OCI-LY1 (cell line): ENCODE measurements at regions not wholly inside any gene's neighbourhood (a gene's known extent, or its start where the extent isn't known, plus 50 kb on each side); places are given as distances from the start of the nearest gene placed in this dataset.

Source experiments
- H2AFZ ChIP-seq: fragments of 200-600 bp; sonication (generic), shearing (Covaris generic); 2 replicates; pipeline ENCODE4 v1.6.0; 2014; ENCODE audit warnings: antibody characterized with exemption, mild to moderate bottlenecking, low read length
- H3F3A ChIP-seq: fragments of 200-600 bp; sonication (generic), shearing (Covaris generic); 2 replicates; pipeline ENCODE4 v1.6.0; 2014; ENCODE audit warnings: mild to moderate bottlenecking, antibody characterized with exemption, low read length, moderate library complexity; ENCODE audit not compliant: insufficient read depth
- H3K27ac ChIP-seq: fragments of 200-600 bp; sonication (generic); 2 replicates; pipeline ENCODE4 v1.5.1; 2014; ENCODE audit warnings: low read length, mixed run types, mild to moderate bottlenecking, low read depth; ENCODE audit not compliant: poor library complexity, severe bottlenecking
- H3K27me3 ChIP-seq: fragments of 200-600 bp; sonication (generic); 2 replicates; pipeline ENCODE4 v1.6.0; 2014; ENCODE audit warnings: antibody characterized with exemption, mild to moderate bottlenecking, low read length, moderate library complexity; ENCODE audit not compliant: insufficient read depth
- H3K36me3 ChIP-seq: fragments of 200-600 bp; sonication (generic); 2 replicates; pipeline ENCODE4 v1.6.1; 2014; ENCODE audit warnings: mild to moderate bottlenecking, antibody characterized with exemption, low read length, moderate library complexity, mixed read lengths; ENCODE audit not compliant: insufficient read depth
- H3K4me1 ChIP-seq: fragments of 200-600 bp; sonication (generic); 2 replicates; pipeline ENCODE4 v1.5.1; 2014; ENCODE audit warnings: mild to moderate bottlenecking, low read length, moderate library complexity; ENCODE audit not compliant: insufficient read depth, severe bottlenecking
- H3K4me2 ChIP-seq: fragments of 200-600 bp; sonication (generic), shearing (Covaris generic); 2 replicates; pipeline ENCODE4 v1.6.1; 2014; ENCODE audit warnings: low read length
- H3K4me3 ChIP-seq: fragments of 200-600 bp; sonication (generic); 2 replicates; pipeline ENCODE4 v1.5.1; 2014; ENCODE audit warnings: low read length, low read depth, mild to moderate bottlenecking, mixed read lengths; ENCODE audit not compliant: poor library complexity, severe bottlenecking
- H3K79me2 ChIP-seq: fragments of 200-600 bp; shearing (Covaris generic); 2 replicates; pipeline ENCODE4 v1.6.1; 2016; ENCODE audit warnings: mixed run types, low read length, mixed read lengths; ENCODE audit not compliant: insufficient read depth
- H3K9ac ChIP-seq: fragments of 200-600 bp; sonication (generic), shearing (Covaris generic); 2 replicates; pipeline ENCODE4 v1.6.1; 2014; ENCODE audit warnings: mild to moderate bottlenecking, low read length, mixed read lengths
- H3K9me2 ChIP-seq: fragments of 200-600 bp; sonication (generic), shearing (Covaris generic); 2 replicates; pipeline ENCODE4 v1.6.1; 2014; ENCODE audit warnings: low read depth, mild to moderate bottlenecking, low read length, mixed read lengths
- H3K9me3 ChIP-seq: fragments of 200-600 bp; shearing (Covaris generic); 2 replicates; pipeline ENCODE4 v1.6.1; 2014; ENCODE audit warnings: low read length, mixed read lengths
- H4K20me1 ChIP-seq: fragments of 200-600 bp; sonication (generic), shearing (Covaris generic); 2 replicates; pipeline ENCODE4 v1.6.0; 2016; ENCODE audit warnings: mild to moderate bottlenecking, low read length; ENCODE audit not compliant: insufficient read depth
- CTCF ChIP-seq: fragments of 200-600 bp; sonication (generic), shearing (Covaris generic); IDR thresholded peaks from 2 replicates; pipeline ENCODE4 v1.5.1; 2017; ENCODE audit warnings: mild to moderate bottlenecking, antibody characterized with exemption, low read length, moderate library complexity, mixed read lengths
- EZH2 ChIP-seq: fragments of 200-600 bp; sonication (generic), shearing (Covaris generic); IDR thresholded peaks from 2 replicates; pipeline ENCODE4 v1.8.0; 2017; ENCODE audit warnings: borderline replicate concordance, mixed run types, mild to moderate bottlenecking, antibody characterized with exemption, low read length, moderate library complexity, mixed read lengths

GRCh38 chr16:66084306-66084705, 282.2 kb upstream of the CDH5 start:
- H3K79me2 ChIP-seq = no peaks in the 10 kb centered on the region
- no peaks in the 10 kb centered on the region for H3K36me3 ChIP-seq
- H4K20me1 ChIP-seq = no peaks in the 10 kb centered on the region
- H3K9me2 ChIP-seq = no peaks in the 10 kb centered on the region
- no peaks in the 10 kb centered on the region for H3K9me3 ChIP-seq
- H3K9ac ChIP-seq = no peak overlapping the region
- no peaks in the 10 kb centered on the region for H3F3A ChIP-seq
- no peaks in the 10 kb centered on the region for H3K4me1 ChIP-seq
- no peaks in the 10 kb centered on the region for H3K27me3 ChIP-seq
- TF ChIP-seq EZH2 (no peak), CTCF (no peak)
- H2AFZ ChIP-seq = no peak overlapping the region
- no peak overlapping the region for H3K4me3 ChIP-seq
- no peak overlapping the region for H3K27ac ChIP-seq
- H3K4me2 ChIP-seq = no peak overlapping the region

DNA sequence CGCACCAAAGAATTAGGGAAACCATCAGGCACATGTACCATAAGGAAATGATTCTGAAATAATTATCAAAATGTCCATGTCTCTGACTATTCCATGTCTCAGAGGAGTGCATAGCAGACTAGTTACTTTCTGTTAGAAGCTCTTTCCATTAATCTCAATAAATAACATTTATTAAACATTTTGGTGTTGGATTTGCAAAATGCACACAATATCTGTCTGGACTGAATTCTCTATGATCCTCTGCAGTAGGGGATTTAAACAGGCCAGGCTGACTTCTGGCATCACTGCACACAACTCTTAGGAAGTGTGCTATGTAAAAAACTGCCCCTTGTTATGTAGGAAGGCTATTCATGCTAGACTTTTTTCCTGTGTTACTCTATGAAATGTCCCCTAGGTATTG, 283.3 kb upstream of the CDH5 start:
- no peaks in the 10 kb centered on the region for H3F3A ChIP-seq
- no peaks in the 10 kb centered on the region for H3K9me3 ChIP-seq
- no peak overlapping the region for H3K9ac ChIP-seq
- no peak overlapping the region for H3K4me2 ChIP-seq
- H3K36me3 ChIP-seq = no peaks in the 10 kb centered on the region
- no peaks in the 10 kb centered on the region for H4K20me1 ChIP-seq
- H3K27me3 ChIP-seq = no peaks in the 10 kb centered on the region
- TF ChIP-seq EZH2 = no peak
- no peak for TF ChIP-seq CTCF
- no peak overlapping the region for H3K4me3 ChIP-seq
- no peaks in the 10 kb centered on the region for H3K79me2 ChIP-seq
- no peak overlapping the region for H2AFZ ChIP-seq
- no peak overlapping the region for H3K27ac ChIP-seq
- H3K9me2 ChIP-seq = no peaks in the 10 kb centered on the region
- H3K4me1 ChIP-seq = no peaks in the 10 kb centered on the region

DNA sequence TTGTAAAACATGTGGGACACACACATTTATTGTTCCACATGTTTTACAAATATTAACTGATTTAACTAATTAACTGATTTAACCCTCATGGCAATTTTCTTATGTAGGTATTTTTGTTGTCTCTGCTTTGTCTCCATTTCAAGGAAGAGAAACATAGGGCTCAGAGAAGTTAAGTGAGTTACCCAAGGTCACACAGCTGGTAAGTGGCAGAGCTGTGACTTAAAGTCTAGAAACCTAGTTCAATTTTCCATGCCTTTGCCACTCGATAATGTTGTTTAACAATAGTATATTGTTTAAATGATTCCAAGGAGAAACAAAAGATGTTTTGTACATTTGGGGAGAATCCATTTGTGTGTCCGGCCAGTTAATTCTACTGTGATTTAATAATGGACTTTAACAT, 284.1 kb upstream of the CDH5 start:
- no peak overlapping the region for H3K9ac ChIP-seq
- TF ChIP-seq EZH2 (no peak), CTCF (no peak)
- H3K36me3 ChIP-seq = no peaks in the 10 kb centered on the region
- no peak overlapping the region for H3K27ac ChIP-seq
- no peak overlapping the region for H3K4me3 ChIP-seq
- no peaks in the 10 kb centered on the region for H3K9me3 ChIP-seq
- no peaks in the 10 kb centered on the region for H4K20me1 ChIP-seq
- H3K9me2 ChIP-seq = no peaks in the 10 kb centered on the region
- H3K27me3 ChIP-seq = no peaks in the 10 kb centered on the region
- no peak overlapping the region for H2AFZ ChIP-seq
- no peaks in the 10 kb centered on the region for H3F3A ChIP-seq
- H3K79me2 ChIP-seq = no peaks in the 10 kb centered on the region
- H3K4me1 ChIP-seq = no peaks in the 10 kb centered on the region
- no peak overlapping the region for H3K4me2 ChIP-seq
